ENCODE measurements at regions not wholly inside any gene's neighbourhood (a gene's known extent, or its start where the extent isn't known, plus 50 kb on each side); places are given as distances from the start of the nearest gene placed in this dataset.

GRCh38 chr5:92567831-92568450 lies 1013.1 kb downstream of the NR2F1-AS1 start:
- TF ChIP-seq CTCF (IDR thresholded peaks at IDR 0.05) (no peak), POLR2AphosphoS5 (IDR thresholded peaks at IDR 0.05; ENCODE audit: low read depth, low read length) (no peak), SIN3A (IDR thresholded peaks at IDR 0.05; ENCODE audit: borderline replicate concordance, insufficient read depth, low read depth, low read length) (no peak), REST (IDR thresholded peaks at IDR 0.05; ENCODE audit: insufficient read depth in 1 of 2, low read depth in 2 of 2, low read length in 1 of 2) (no peak), TCF7L2 (IDR thresholded peaks at IDR 0.05; ENCODE audit: low read depth, low read length) (no peak)
